ENCODE measurements at regions not wholly inside any gene's neighbourhood (a gene's known extent, or its start where the extent isn't known, plus 50 kb on each side); places are given as distances from the start of the nearest gene placed in this dataset.

DNA sequence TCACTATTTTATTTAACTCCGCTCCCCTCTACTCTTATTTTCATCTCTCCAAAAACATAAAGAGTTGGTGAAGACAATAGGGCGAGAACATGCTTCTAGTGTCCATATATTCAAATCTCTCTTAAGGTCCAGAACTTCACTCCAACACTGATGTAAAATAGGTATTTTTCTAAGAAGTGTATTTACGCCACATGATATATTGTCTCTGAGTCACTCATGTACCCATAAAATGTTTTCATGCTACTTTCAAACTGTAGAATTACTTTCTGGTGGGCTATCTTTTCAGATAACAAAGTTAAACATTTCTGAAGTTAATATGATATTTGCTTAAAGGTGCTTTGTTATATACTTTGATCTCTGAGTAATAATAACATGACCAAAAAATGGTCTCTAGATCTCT, 124.1 kb upstream of the IFNGR1 start (continued):
- TF ChIP-seq, protein P1, sequence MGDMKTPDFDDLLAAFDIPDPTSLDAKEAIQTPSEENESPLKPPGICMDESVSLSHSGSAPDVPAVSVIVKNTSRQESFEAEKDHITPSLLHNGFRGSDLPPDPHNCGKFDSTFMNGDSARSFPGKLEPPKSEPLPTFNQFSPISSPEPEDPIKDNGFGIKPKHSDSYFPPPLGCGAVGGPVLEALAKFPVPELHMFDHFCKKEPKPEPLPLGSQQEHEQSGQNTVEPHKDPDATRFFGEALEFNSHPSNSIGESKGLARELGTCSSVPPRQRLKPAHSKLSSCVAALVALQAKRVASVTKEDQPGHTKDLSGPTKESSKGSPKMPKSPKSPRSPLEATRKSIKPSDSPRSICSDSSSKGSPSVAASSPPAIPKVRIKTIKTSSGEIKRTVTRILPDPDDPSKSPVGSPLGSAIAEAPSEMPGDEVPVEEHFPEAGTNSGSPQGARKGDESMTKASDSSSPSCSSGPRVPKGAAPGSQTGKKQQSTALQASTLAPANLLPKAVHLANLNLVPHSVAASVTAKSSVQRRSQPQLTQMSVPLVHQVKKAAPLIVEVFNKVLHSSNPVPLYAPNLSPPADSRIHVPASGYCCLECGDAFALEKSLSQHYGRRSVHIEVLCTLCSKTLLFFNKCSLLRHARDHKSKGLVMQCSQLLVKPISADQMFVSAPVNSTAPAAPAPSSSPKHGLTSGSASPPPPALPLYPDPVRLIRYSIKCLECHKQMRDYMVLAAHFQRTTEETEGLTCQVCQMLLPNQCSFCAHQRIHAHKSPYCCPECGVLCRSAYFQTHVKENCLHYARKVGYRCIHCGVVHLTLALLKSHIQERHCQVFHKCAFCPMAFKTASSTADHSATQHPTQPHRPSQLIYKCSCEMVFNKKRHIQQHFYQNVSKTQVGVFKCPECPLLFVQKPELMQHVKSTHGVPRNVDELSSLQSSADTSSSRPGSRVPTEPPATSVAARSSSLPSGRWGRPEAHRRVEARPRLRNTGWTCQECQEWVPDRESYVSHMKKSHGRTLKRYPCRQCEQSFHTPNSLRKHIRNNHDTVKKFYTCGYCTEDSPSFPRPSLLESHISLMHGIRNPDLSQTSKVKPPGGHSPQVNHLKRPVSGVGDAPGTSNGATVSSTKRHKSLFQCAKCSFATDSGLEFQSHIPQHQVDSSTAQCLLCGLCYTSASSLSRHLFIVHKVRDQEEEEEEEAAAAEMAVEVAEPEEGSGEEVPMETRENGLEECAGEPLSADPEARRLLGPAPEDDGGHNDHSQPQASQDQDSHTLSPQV (IDR thresholded peaks at IDR 0.05), result no peak
- TF ChIP-seq, protein P2, sequence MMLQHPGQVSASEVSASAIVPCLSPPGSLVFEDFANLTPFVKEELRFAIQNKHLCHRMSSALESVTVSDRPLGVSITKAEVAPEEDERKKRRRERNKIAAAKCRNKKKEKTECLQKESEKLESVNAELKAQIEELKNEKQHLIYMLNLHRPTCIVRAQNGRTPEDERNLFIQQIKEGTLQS (IDR thresholded peaks at IDR 0.05; ENCODE audit: borderline replicate concordance, extremely low read depth, low read depth, low read length), result no peak
- TF ChIP-seq, protein P3, sequence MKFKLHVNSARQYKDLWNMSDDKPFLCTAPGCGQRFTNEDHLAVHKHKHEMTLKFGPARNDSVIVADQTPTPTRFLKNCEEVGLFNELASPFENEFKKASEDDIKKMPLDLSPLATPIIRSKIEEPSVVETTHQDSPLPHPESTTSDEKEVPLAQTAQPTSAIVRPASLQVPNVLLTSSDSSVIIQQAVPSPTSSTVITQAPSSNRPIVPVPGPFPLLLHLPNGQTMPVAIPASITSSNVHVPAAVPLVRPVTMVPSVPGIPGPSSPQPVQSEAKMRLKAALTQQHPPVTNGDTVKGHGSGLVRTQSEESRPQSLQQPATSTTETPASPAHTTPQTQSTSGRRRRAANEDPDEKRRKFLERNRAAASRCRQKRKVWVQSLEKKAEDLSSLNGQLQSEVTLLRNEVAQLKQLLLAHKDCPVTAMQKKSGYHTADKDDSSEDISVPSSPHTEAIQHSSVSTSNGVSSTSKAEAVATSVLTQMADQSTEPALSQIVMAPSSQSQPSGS (IDR thresholded peaks at IDR 0.05; ENCODE audit: low read length), result no peak
- TF ChIP-seq POLR2A (IDR thresholded peaks at IDR 0.05; ENCODE audit: low read depth, low read length), result no peak
- TF ChIP-seq DPF2 (IDR thresholded peaks at IDR 0.05), result no peak
- TF ChIP-seq FOS (IDR thresholded peaks at IDR 0.05; ENCODE audit: borderline replicate concordance, extremely low read depth, insufficient read length), result no peak
- TF ChIP-seq BCL11A (IDR thresholded peaks at IDR 0.05; ENCODE audit: low read depth, low read length), result no peak
- no peak for TF ChIP-seq LARP7 (IDR thresholded peaks at IDR 0.05)
- TF ChIP-seq, protein P4, sequence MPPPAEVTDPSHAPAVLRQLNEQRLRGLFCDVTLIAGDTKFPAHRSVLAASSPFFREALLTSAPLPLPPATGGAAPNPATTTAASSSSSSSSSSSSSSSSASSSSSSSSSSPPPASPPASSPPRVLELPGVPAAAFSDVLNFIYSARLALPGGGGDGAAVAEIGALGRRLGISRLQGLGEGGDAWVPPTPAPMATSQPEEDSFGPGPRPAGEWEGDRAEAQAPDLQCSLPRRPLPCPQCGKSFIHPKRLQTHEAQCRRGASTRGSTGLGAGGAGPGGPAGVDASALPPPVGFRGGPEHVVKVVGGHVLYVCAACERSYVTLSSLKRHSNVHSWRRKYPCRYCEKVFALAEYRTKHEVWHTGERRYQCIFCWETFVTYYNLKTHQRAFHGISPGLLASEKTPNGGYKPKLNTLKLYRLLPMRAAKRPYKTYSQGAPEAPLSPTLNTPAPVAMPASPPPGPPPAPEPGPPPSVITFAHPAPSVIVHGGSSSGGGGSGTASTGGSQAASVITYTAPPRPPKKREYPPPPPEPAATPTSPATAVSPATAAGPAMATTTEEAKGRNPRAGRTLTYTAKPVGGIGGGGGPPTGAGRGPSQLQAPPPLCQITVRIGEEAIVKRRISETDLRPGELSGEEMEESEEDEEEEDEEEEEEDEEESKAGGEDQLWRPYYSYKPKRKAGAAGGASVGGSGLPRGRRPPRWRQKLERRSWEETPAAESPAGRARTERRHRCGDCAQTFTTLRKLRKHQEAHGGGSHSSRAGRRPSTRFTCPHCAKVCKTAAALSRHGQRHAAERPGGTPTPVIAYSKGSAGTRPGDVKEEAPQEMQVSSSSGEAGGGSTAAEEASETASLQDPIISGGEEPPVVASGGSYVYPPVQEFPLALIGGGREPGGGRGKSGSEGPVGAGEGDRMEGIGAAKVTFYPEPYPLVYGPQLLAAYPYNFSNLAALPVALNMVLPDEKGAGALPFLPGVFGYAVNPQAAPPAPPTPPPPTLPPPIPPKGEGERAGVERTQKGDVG (CRISPR knock-in tag; IDR thresholded peaks at IDR 0.05), result no peak
- no peak for TF ChIP-seq SREBF2 (IDR thresholded peaks at IDR 0.05; ENCODE audit: low read length)
- TF ChIP-seq ZSCAN29 (IDR thresholded peaks at IDR 0.05), result no peak
- TF ChIP-seq RCOR1 (conservative IDR thresholded peaks at IDR 0.05; ENCODE audit: low read depth, low read length), result no peak
- no peak for TF ChIP-seq BRCA1 (IDR thresholded peaks at IDR 0.05; ENCODE audit: low read depth, low read length)

All from GM12878 (cell line).